ENCODE measurements at regions not wholly inside any gene's neighbourhood (a gene's known extent, or its start where the extent isn't known, plus 50 kb on each side); places are given as distances from the start of the nearest gene placed in this dataset.

DNA sequence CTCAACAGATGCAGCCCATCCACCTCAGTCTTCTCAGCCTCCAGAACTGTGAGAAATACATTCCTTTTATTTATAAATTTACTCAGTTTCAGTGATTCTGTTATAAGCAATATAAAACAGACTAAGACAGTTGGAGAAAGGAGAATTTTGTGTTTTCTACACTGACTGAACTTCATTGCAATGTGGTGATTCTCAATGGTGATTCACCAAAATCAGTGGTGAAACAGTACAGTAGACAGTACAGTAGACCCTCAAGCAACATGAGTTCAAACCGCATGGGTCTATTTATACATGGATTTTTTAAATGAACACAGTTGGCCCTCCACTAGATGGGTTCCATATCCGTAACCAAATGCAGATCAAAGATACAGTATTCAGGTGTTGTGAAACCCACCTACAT lies 403.1 kb upstream of the TGFBR2 start:
- in situ Hi-C loops (cut with HindIII; ENCODE audit: low pct_unique_long_range_greater_than_20kb, low sequenced_read_pairs) = no loop called here

DNA sequence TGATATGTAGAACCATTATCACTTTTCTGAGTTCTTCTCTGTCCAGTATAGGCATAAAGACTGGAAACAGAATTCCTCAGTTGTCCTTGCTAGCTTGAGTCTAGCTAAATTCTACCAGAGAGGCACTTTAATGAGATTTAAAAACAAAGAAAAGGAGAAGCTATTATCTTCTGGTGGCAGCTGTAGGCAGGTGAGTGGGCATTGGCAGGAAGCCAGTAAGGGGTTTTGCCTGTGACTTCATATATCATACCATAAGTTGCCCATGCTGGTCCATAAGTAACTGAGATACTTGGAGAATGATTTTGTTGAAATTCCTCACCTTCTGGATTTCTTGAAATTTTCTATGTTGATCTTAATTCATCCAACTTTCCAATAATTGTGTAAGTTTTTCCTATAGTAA lies 402.3 kb upstream of the TGFBR2 start:
- H3K4me1 ChIP-seq (ENCODE audit: control insufficient read depth, insufficient read depth, low read length) = no peaks in the 10 kb centered on the region
- no peak for DNase-seq (ENCODE audit: low read depth, low spot score)
- in situ Hi-C loops (cut with HindIII; ENCODE audit: low pct_unique_long_range_greater_than_20kb, low sequenced_read_pairs) (no loop called here), intact Hi-C loops (cut with micrococcal nuclease; ENCODE audit: unreplicated experiment) (no loop called here)
- no peaks in the 10 kb centered on the region for H3K9me3 ChIP-seq (ENCODE audit: control insufficient read depth, insufficient read depth, low read depth, low read length)
- POLR2A ChIA-PET = no interaction called here
- no TSS peak for BruUV-seq (replicated peaks)
- ATAC-seq = no peak
- no peak overlapping the region for H3K27ac ChIP-seq (ENCODE audit: low read length)
- CTCF ChIA-PET = no interaction called here
- H3K27me3 ChIP-seq (ENCODE audit: control insufficient read depth, insufficient read depth, low read length) = no peaks in the 10 kb centered on the region
- TF ChIP-seq TCF7L2 (IDR thresholded peaks at IDR 0.05; ENCODE audit: low read depth, low read length) = no peak
- TF ChIP-seq, protein P1, sequence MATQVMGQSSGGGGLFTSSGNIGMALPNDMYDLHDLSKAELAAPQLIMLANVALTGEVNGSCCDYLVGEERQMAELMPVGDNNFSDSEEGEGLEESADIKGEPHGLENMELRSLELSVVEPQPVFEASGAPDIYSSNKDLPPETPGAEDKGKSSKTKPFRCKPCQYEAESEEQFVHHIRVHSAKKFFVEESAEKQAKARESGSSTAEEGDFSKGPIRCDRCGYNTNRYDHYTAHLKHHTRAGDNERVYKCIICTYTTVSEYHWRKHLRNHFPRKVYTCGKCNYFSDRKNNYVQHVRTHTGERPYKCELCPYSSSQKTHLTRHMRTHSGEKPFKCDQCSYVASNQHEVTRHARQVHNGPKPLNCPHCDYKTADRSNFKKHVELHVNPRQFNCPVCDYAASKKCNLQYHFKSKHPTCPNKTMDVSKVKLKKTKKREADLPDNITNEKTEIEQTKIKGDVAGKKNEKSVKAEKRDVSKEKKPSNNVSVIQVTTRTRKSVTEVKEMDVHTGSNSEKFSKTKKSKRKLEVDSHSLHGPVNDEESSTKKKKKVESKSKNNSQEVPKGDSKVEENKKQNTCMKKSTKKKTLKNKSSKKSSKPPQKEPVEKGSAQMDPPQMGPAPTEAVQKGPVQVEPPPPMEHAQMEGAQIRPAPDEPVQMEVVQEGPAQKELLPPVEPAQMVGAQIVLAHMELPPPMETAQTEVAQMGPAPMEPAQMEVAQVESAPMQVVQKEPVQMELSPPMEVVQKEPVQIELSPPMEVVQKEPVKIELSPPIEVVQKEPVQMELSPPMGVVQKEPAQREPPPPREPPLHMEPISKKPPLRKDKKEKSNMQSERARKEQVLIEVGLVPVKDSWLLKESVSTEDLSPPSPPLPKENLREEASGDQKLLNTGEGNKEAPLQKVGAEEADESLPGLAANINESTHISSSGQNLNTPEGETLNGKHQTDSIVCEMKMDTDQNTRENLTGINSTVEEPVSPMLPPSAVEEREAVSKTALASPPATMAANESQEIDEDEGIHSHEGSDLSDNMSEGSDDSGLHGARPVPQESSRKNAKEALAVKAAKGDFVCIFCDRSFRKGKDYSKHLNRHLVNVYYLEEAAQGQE (IDR thresholded peaks at IDR 0.05; ENCODE audit: insufficient read depth in 1 of 2, low read depth in 2 of 2, low read length in 1 of 2) = no peak
- TF ChIP-seq, protein P2, sequence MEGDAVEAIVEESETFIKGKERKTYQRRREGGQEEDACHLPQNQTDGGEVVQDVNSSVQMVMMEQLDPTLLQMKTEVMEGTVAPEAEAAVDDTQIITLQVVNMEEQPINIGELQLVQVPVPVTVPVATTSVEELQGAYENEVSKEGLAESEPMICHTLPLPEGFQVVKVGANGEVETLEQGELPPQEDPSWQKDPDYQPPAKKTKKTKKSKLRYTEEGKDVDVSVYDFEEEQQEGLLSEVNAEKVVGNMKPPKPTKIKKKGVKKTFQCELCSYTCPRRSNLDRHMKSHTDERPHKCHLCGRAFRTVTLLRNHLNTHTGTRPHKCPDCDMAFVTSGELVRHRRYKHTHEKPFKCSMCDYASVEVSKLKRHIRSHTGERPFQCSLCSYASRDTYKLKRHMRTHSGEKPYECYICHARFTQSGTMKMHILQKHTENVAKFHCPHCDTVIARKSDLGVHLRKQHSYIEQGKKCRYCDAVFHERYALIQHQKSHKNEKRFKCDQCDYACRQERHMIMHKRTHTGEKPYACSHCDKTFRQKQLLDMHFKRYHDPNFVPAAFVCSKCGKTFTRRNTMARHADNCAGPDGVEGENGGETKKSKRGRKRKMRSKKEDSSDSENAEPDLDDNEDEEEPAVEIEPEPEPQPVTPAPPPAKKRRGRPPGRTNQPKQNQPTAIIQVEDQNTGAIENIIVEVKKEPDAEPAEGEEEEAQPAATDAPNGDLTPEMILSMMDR (IDR thresholded peaks at IDR 0.05) = no peak
- TF ChIP-seq POLR2AphosphoS5 (IDR thresholded peaks at IDR 0.05; ENCODE audit: low read depth, low read length) = no peak
- TF ChIP-seq SIN3A (IDR thresholded peaks at IDR 0.05; ENCODE audit: borderline replicate concordance, insufficient read depth, low read depth, low read length) = no peak
- H3K36me3 ChIP-seq (ENCODE audit: control insufficient read depth, insufficient read depth, low read length) = no peaks in the 10 kb centered on the region
- no peak overlapping the region for H3K4me3 ChIP-seq (ENCODE audit: low read depth in 2 of 2, low read length in 2 of 2)

More for the DNA sequence above, 403.1 kb upstream of the TGFBR2 start:
- POLR2A ChIA-PET = no interaction called here
- intact Hi-C loops (cut with micrococcal nuclease; ENCODE audit: unreplicated experiment) = no loop called here
- no peak overlapping the region for H3K27ac ChIP-seq (ENCODE audit: low read length)
- ATAC-seq (no peak), DNase-seq (ENCODE audit: low read depth, low spot score) (no peak)
- TF ChIP-seq POLR2AphosphoS5 (IDR thresholded peaks at IDR 0.05; ENCODE audit: low read depth, low read length) = no peak
- CTCF ChIA-PET = no interaction called here
- no TSS peak for BruUV-seq (replicated peaks)
- H3K9me3 ChIP-seq (ENCODE audit: control insufficient read depth, insufficient read depth, low read depth, low read length) = no peaks in the 10 kb centered on the region
- H3K36me3 ChIP-seq (ENCODE audit: control insufficient read depth, insufficient read depth, low read length) = no peaks in the 10 kb centered on the region
- no peaks in the 10 kb centered on the region for H3K4me1 ChIP-seq (ENCODE audit: control insufficient read depth, insufficient read depth, low read length)
- no peaks in the 10 kb centered on the region for H3K27me3 ChIP-seq (ENCODE audit: control insufficient read depth, insufficient read depth, low read length)
- H3K4me3 ChIP-seq (ENCODE audit: low read depth in 2 of 2, low read length in 2 of 2) = no peak overlapping the region

GRCh38 chr3:30206051-30206450 lies 400.4 kb upstream of the TGFBR2 start:
- CTCF ChIA-PET = no interaction called here
- Histone ChIP-seq H3K36me3 (ENCODE audit: control insufficient read depth, insufficient read depth, low read length) (no peaks in the 10 kb centered on the region), H3K27me3 (ENCODE audit: control insufficient read depth, insufficient read depth, low read length) (no peaks in the 10 kb centered on the region), H3K4me3 (ENCODE audit: low read depth in 2 of 2, low read length in 2 of 2) (no peak overlapping the region), H3K27ac (ENCODE audit: low read length) (no peak overlapping the region), H3K9me3 (ENCODE audit: control insufficient read depth, insufficient read depth, low read depth, low read length) (no peaks in the 10 kb centered on the region), H3K4me1 (ENCODE audit: control insufficient read depth, insufficient read depth, low read length) (no peaks in the 10 kb centered on the region)
- in situ Hi-C loops (cut with HindIII; ENCODE audit: low pct_unique_long_range_greater_than_20kb, low sequenced_read_pairs) (no loop called here), intact Hi-C loops (cut with micrococcal nuclease; ENCODE audit: unreplicated experiment) (no loop called here)
- POLR2A ChIA-PET = no interaction called here
- DNase-seq (ENCODE audit: low read depth, low spot score) = no peak
- TF ChIP-seq POLR2AphosphoS5 (IDR thresholded peaks at IDR 0.05; ENCODE audit: low read depth, low read length) (no peak), TCF7L2 (IDR thresholded peaks at IDR 0.05; ENCODE audit: low read depth, low read length) (no peak), SIN3A (IDR thresholded peaks at IDR 0.05; ENCODE audit: borderline replicate concordance, insufficient read depth, low read depth, low read length) (no peak)
- TF ChIP-seq, protein P1 (IDR thresholded peaks at IDR 0.05; ENCODE audit: insufficient read depth in 1 of 2, low read depth in 2 of 2, low read length in 1 of 2) = no peak
- TF ChIP-seq, protein P2 (IDR thresholded peaks at IDR 0.05) = no peak
- no TSS peak for BruUV-seq (replicated peaks)
- ATAC-seq = no peak

Measured in Panc1 (cell line).